Liver (tissue), 8 donors: ENCODE measurements at regions not wholly inside any gene's neighbourhood (a gene's known extent, or its start where the extent isn't known, plus 50 kb on each side); places are given as distances from the start of the nearest gene placed in this dataset.

ENCODE experiments used
- DNase-seq: peaks from one replicate; pipeline ENCODE4 v3.0.0-alpha.2; 2017; ENCODE audit warnings: low spot score
- H3K27ac ChIP-seq, 2 donors: one replicate each; pipeline ENCODE4 v1.7.0; 2013; ENCODE audit warnings: inconsistent platforms in 2 of 2, low read length in 2 of 2, control low read depth in 1 of 2, low read depth in 1 of 2, mild to moderate bottlenecking in 1 of 2
- H3K27me3 ChIP-seq, 4 donors: one replicate each; pipeline versions ENCODE4 v1.6.1 to v1.7.0; 2013; ENCODE audit warnings: low read length in 3 of 4, inconsistent platforms in 1 of 4, mild to moderate bottlenecking in 1 of 4, moderate library complexity in 1 of 4; ENCODE audit not compliant: control insufficient read depth in 4 of 4, insufficient read depth in 4 of 4
- H3K36me3 ChIP-seq, 4 donors: one replicate each; pipeline versions ENCODE4 v1.6.1 to v1.7.0; 2013; ENCODE audit warnings: low read length in 3 of 4, mild to moderate bottlenecking in 3 of 4, low read depth in 1 of 4, moderate library complexity in 1 of 4; ENCODE audit not compliant: control insufficient read depth in 4 of 4, insufficient read depth in 3 of 4
- H3K4me1 ChIP-seq, 4 donors: one replicate each; pipeline versions ENCODE4 v1.6.1 to v1.7.0; 2013; ENCODE audit warnings: low read length in 3 of 4, mild to moderate bottlenecking in 3 of 4, moderate library complexity in 1 of 4; ENCODE audit not compliant: control insufficient read depth in 4 of 4, insufficient read depth in 4 of 4
- H3K4me3 ChIP-seq, 3 donors: one replicate each; pipeline versions ENCODE4 v1.6.1 to v1.7.0; 2013; ENCODE audit warnings: low read length in 3 of 3, control low read depth in 1 of 3, low read depth in 1 of 3, mild to moderate bottlenecking in 1 of 3
- H3K9ac ChIP-seq, 2 donors: one replicate each; pipeline ENCODE4 v1.7.0; 2013; ENCODE audit warnings: low read length in 2 of 2, mild to moderate bottlenecking in 2 of 2, moderate library complexity in 2 of 2, control low read depth in 1 of 2, low read depth in 1 of 2
- H3K9me3 ChIP-seq, 4 donors: one replicate each; pipeline versions ENCODE4 v1.6.1 to v1.7.0; 2013; ENCODE audit warnings: low read length in 3 of 4; ENCODE audit not compliant: control insufficient read depth in 4 of 4
- CTCF ChIP-seq: fragments of 150-350 bp; IDR thresholded peaks from 2 replicates; pipeline ENCODE4 v1.5.1; 2017; ENCODE audit warnings: improper control_type of control experiment, low read depth, low read length; ENCODE audit not compliant: missing input control
- EGR1 ChIP-seq, 2 donors: IDR thresholded peaks; 2 replicates each; pipeline ENCODE4 v1.6.1; 2016 to 2018; ENCODE audit warnings: antibody characterized with exemption in 2 of 2, low read depth in 2 of 2
- FOXA1 ChIP-seq: IDR thresholded peaks from 2 replicates; pipeline ENCODE4 v1.6.1; 2016; ENCODE audit warnings: antibody characterized with exemption
- FOXA2 ChIP-seq: IDR thresholded peaks from 2 replicates; pipeline ENCODE4 v1.6.1; 2016; ENCODE audit warnings: antibody characterized with exemption
- GABPA ChIP-seq, 2 donors: IDR thresholded peaks in 1 of 2; conservative IDR thresholded peaks in 1 of 2; 2 replicates each; pipeline ENCODE4 v1.6.1; 2016; ENCODE audit warnings: antibody characterized with exemption in 2 of 2, mild to moderate bottlenecking in 1 of 2, moderate library complexity in 1 of 2
- HNF4A ChIP-seq, 2 donors: conservative IDR thresholded peaks; 2 replicates each; pipeline ENCODE4 v1.6.1; 2016; ENCODE audit warnings: antibody characterized with exemption in 2 of 2, mild to moderate bottlenecking in 2 of 2
- HNF4G ChIP-seq: IDR thresholded peaks from 2 replicates; pipeline ENCODE4 v1.6.1; 2016; ENCODE audit warnings: antibody characterized with exemption
- JUND ChIP-seq, 2 donors: IDR thresholded peaks; 2 replicates each; pipeline ENCODE4 v1.6.1; 2016; ENCODE audit warnings: antibody characterized with exemption in 2 of 2
- MAX ChIP-seq: IDR thresholded peaks from 2 replicates; pipeline ENCODE4 v1.6.1; 2016; ENCODE audit warnings: antibody characterized with exemption
- NR2F2 ChIP-seq: IDR thresholded peaks from 2 replicates; pipeline ENCODE4 v1.6.1; 2016; ENCODE audit warnings: antibody characterized with exemption
- RAD21 ChIP-seq, 2 donors: IDR thresholded peaks; 2 replicates each; pipeline ENCODE4 v1.6.1; 2016; ENCODE audit warnings: antibody characterized with exemption in 2 of 2, mild to moderate bottlenecking in 2 of 2
- REST ChIP-seq: IDR thresholded peaks from 2 replicates; pipeline ENCODE4 v1.6.1; 2016; ENCODE audit warnings: antibody characterized with exemption, mild to moderate bottlenecking
- RXRA ChIP-seq, 2 donors: IDR thresholded peaks; 2 replicates each; pipeline ENCODE4 v1.6.1; 2017 to 2018; ENCODE audit warnings: antibody characterized with exemption in 2 of 2, mild to moderate bottlenecking in 1 of 2
- SP1 ChIP-seq: IDR thresholded peaks from 2 replicates; pipeline ENCODE4 v1.6.1; 2018; ENCODE audit warnings: antibody characterized with exemption, mild to moderate bottlenecking
- TAF1 ChIP-seq: conservative IDR thresholded peaks from 2 replicates; pipeline ENCODE4 v1.6.1; 2016; ENCODE audit warnings: antibody characterized with exemption, mild to moderate bottlenecking
- YY1 ChIP-seq: IDR thresholded peaks from 2 replicates; pipeline ENCODE4 v1.6.1; 2016; ENCODE audit warnings: antibody characterized with exemption, mild to moderate bottlenecking
- ZBTB33 ChIP-seq: IDR thresholded peaks from 2 replicates; pipeline ENCODE4 v1.6.1; 2016; ENCODE audit warnings: antibody characterized with exemption
- WGBS: extraction: QIAGEN DNeasy Blood & Tissue Kit; methylation state at CpG from one replicate; pipeline ENCODE4 v1.1.7; 2013; 5-methylcytosine and 5-hydroxymethylcytosine counted together
- donor health status: healthy.
- donor health status: healthy.
- donor health status: healthy.
- donor health status: healthy.
- donor health status: healthy.

- Histone ChIP-seq H3K9me3 (no peaks in the 10 kb centered on the region), H3K4me3 (no peak overlapping the region), H3K27ac (no peak overlapping the region), H3K4me1 (no peaks in the 10 kb centered on the region), H3K27me3 (no peaks in the 10 kb centered on the region), H3K9ac (no peak overlapping the region), H3K36me3 (no peaks in the 10 kb centered on the region)
- DNase-seq: no peak
- no peak for TF ChIP-seq EGR1 (IDR thresholded peaks at IDR 0.05; ENCODE audit: low read depth in 2 of 2)
- no peak for TF ChIP-seq REST
- TF ChIP-seq MAX: no peak
- TF ChIP-seq GABPA (IDR thresholded peaks at IDR 0.05 in 1 of 2, conservative IDR thresholded peaks at IDR 0.05 in 1 of 2): no peak
- no peak for TF ChIP-seq FOXA2
- 71% methylated on average over 5 of the region's 5 CpGs for WGBS
Measured at GRCh38 chr3:180199417-180199995, 162.8 kb upstream of the PEX5L start.

- no peaks in the 10 kb centered on the region for H3K4me1 ChIP-seq
- no peaks in the 10 kb centered on the region for H3K27me3 ChIP-seq
- TF ChIP-seq FOXA2 (no peak), NR2F2 (no peak), YY1 (no peak), JUND (IDR thresholded peaks at IDR 0.05) (no peak)
- peaks cover 0 to 2% (median 0%) of the 10 kb centered on the region in 4 donors for H3K9me3 ChIP-seq
- WGBS: 61% methylated on average over 2 of the region's 2 CpGs
- H3K27ac ChIP-seq: no peak overlapping the region
- no peak for DNase-seq
- no peak overlapping the region for H3K4me3 ChIP-seq
- H3K36me3 ChIP-seq: no peaks in the 10 kb centered on the region
- H3K9ac ChIP-seq: no peak overlapping the region
Measured at GRCh38 chr3:180215866-180216265, 179.1 kb upstream of the PEX5L start.

- no peaks in the 10 kb centered on the region for H3K36me3 ChIP-seq
- no peaks in the 10 kb centered on the region for H3K4me1 ChIP-seq
- no peak overlapping the region for H3K4me3 ChIP-seq
- H3K9ac ChIP-seq: no peak overlapping the region
- no peak overlapping the region for H3K27ac ChIP-seq
- peaks cover 1 to 8% (median 3%) of the 10 kb centered on the region in 4 donors for H3K9me3 ChIP-seq
- H3K27me3 ChIP-seq: no peaks in the 10 kb centered on the region
- no peak for DNase-seq
- 59% methylated on average over 3 of the region's 3 CpGs for WGBS
- TF ChIP-seq ZBTB33 (no peak), YY1 (no peak), FOXA1 (no peak), HNF4G (no peak), CTCF (no peak), TAF1 (no peak), HNF4A (conservative IDR thresholded peaks at IDR 0.05) (no peak), RXRA (IDR thresholded peaks at IDR 0.05) (no peak), RAD21 (IDR thresholded peaks at IDR 0.05) (no peak), JUND (IDR thresholded peaks at IDR 0.05) (no peak), NR2F2 (no peak), REST (no peak), SP1 (no peak), FOXA2 (no peak)
Measured at GRCh38 chr3:180223268-180223667, 186.5 kb upstream of the PEX5L start.
